GM12872 (cell line): ENCODE measurements at regions not wholly inside any gene's neighbourhood (a gene's known extent, or its start where the extent isn't known, plus 50 kb on each side); places are given as distances from the start of the nearest gene placed in this dataset.

Experiments
- TF ChIP-seq, protein P1 (sequence below): IDR thresholded peaks from 3 replicates; pipeline ENCODE4 v1.5.1; 2011; ENCODE audit warnings: low read depth, mild to moderate bottlenecking, low read length, moderate library complexity; ENCODE audit not compliant: insufficient read depth

GRCh38 chr2:18479947-18480369 is 80.5 kb downstream of the RDH14 start:
- TF ChIP-seq, protein P1, sequence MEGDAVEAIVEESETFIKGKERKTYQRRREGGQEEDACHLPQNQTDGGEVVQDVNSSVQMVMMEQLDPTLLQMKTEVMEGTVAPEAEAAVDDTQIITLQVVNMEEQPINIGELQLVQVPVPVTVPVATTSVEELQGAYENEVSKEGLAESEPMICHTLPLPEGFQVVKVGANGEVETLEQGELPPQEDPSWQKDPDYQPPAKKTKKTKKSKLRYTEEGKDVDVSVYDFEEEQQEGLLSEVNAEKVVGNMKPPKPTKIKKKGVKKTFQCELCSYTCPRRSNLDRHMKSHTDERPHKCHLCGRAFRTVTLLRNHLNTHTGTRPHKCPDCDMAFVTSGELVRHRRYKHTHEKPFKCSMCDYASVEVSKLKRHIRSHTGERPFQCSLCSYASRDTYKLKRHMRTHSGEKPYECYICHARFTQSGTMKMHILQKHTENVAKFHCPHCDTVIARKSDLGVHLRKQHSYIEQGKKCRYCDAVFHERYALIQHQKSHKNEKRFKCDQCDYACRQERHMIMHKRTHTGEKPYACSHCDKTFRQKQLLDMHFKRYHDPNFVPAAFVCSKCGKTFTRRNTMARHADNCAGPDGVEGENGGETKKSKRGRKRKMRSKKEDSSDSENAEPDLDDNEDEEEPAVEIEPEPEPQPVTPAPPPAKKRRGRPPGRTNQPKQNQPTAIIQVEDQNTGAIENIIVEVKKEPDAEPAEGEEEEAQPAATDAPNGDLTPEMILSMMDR = no peak

GRCh38 chr2:18477293-18477692 is 83.2 kb downstream of the RDH14 start:
- TF ChIP-seq, protein P1 = no peak

- TF ChIP-seq, protein P1 = no peak
Measured at GRCh38 chr2:18476484-18476883, 84.0 kb downstream of the RDH14 start.

GRCh38 chr2:18475884-18476283 is 84.6 kb downstream of the RDH14 start:
- TF ChIP-seq, protein P1 = no peak

- TF ChIP-seq, protein P1 = no peak
Measured at GRCh38 chr2:18474700-18475099, 85.8 kb downstream of the RDH14 start.

GRCh38 chr2:18473241-18474181 is 86.9 kb downstream of the RDH14 start:
- TF ChIP-seq, protein P1 = no peak

DNA sequence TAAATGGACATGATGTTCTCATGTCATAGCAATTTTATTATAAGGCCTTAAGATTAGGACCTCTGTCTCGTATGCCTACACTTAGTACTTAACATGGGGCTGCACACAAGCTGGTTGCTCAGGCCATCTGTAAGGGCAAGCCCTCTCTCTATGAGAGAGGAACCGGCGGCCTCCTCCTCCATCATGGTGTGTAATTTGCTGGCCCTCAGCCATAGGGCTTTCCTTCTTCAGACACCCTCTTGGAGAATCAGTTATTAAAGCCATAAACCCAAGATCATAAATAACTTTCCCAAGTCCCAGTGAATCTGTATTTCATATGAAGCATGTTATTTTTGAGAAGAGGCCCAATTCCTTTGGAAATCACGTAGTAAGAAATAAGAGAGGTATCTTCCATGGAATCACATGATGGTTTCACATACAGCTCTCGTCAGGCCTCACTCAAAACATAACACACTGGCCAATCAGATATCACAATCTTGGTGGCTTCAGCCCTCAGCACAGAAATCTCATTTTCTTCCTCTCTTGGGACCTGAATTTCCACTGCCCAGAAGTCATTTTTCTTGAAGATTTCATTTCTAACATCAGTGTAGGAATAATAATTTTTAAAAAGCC is 92.6 kb downstream of the RDH14 start:
- TF ChIP-seq, protein P1 = no peak
